CD4-positive, alpha-beta T cell treated with Interleukin-12 subunit alpha and Interleukin-12 subunit beta, for 1 hour (primary cell): ENCODE measurements at regions not wholly inside any gene's neighbourhood (a gene's known extent, or its start where the extent isn't known, plus 50 kb on each side); places are given as distances from the start of the nearest gene placed in this dataset.

Experiments
- DNase-seq: peaks from one replicate; pipeline ENCODE4 v3.0.0-alpha.2; 2020

- DNase-seq = no peak
Observed at GRCh38 chr13:31614073-31614472, 125.3 kb upstream of the RXFP2 start.

GRCh38 chr13:31614704-31615103, 124.6 kb upstream of the RXFP2 start:
- DNase-seq = no peak

GRCh38 chr13:31625115-31625514, 114.2 kb upstream of the RXFP2 start:
- DNase-seq = no peak

GRCh38 chr13:31627097-31627845, 112.1 kb upstream of the RXFP2 start:
- DNase-seq = no peak

GRCh38 chr13:31629085-31629780, 110.1 kb upstream of the RXFP2 start:
- no peak for DNase-seq

- no peak for DNase-seq
Observed at GRCh38 chr13:31631071-31631470, 108.3 kb upstream of the RXFP2 start.

- no peak for DNase-seq
Observed at GRCh38 chr13:31631746-31632145, 107.6 kb upstream of the RXFP2 start.

- DNase-seq = no peak
Observed at GRCh38 chr13:31638577-31638976, 100.7 kb upstream of the RXFP2 start.

GRCh38 chr13:31639443-31640163, 99.7 kb upstream of the RXFP2 start:
- DNase-seq = no peak

- DNase-seq = no peak
Observed at GRCh38 chr13:31649766-31650165, 89.6 kb upstream of the RXFP2 start.

GRCh38 chr13:31653730-31654129, 85.6 kb upstream of the RXFP2 start:
- DNase-seq = no peak

- no peak for DNase-seq
Observed at GRCh38 chr13:31663880-31664585, 75.3 kb upstream of the RXFP2 start.

- no peak for DNase-seq
Observed at GRCh38 chr13:31670831-31671617, 68.3 kb upstream of the RXFP2 start.

GRCh38 chr13:31674051-31674450, 65.3 kb upstream of the RXFP2 start:
- no peak for DNase-seq

- DNase-seq = no peak
Observed at GRCh38 chr13:31675440-31675953, 63.8 kb upstream of the RXFP2 start.

GRCh38 chr13:31681133-31681532, 58.2 kb upstream of the RXFP2 start:
- DNase-seq = no peak

- no peak for DNase-seq
Observed at GRCh38 chr13:31684466-31684865, 54.9 kb upstream of the RXFP2 start.

- no peak for DNase-seq
Observed at GRCh38 chr13:31686670-31687425, 52.5 kb upstream of the RXFP2 start.
